Testis (tissue), 2 donors: ENCODE measurements at regions not wholly inside any gene's neighbourhood (a gene's known extent, or its start where the extent isn't known, plus 50 kb on each side); places are given as distances from the start of the nearest gene placed in this dataset.

Experiments used
- DNase-seq: peaks from one replicate; pipeline ENCODE4 v3.0.0-alpha.2; 2019
- H3K27ac ChIP-seq, 2 donors: fragments of 200-600 bp; sonication (generic); one replicate each; pipeline ENCODE4 v1.5.1; 2019
- H3K27me3 ChIP-seq: fragments of 200-600 bp; sonication (generic); one replicate; pipeline ENCODE4 v1.5.1; 2019
- H3K36me3 ChIP-seq: fragments of 200-600 bp; sonication (generic); one replicate; pipeline ENCODE4 v1.5.1; 2017; ENCODE audit warnings: low read depth; ENCODE audit errors: missing control alignments
- H3K4me1 ChIP-seq: fragments of 200-600 bp; sonication (generic); one replicate; pipeline ENCODE4 v1.5.1; 2019
- H3K4me3 ChIP-seq, 2 donors: fragments of 200-600 bp; sonication (generic); one replicate each; pipeline ENCODE4 v1.5.1; 2017 to 2019
- H3K9me3 ChIP-seq: fragments of 200-600 bp; sonication (generic); one replicate; pipeline ENCODE4 v1.5.1; 2017
- CTCF ChIP-seq, 3 experiments: fragments of 450-650 bp in 2 of 3; fragments of 200-600 bp in 1 of 3; sonication (generic) in 1 of 3; IDR thresholded peaks; one replicate each; pipeline ENCODE4 v1.5.1; 2016 to 2019; ENCODE audit warnings: antibody characterized with exemption in 3 of 3, mild to moderate bottlenecking in 2 of 3, moderate library complexity in 1 of 3
- POLR2A ChIP-seq: fragments of 450-650 bp; IDR thresholded peaks from one replicate; pipeline ENCODE4 v1.6.1; 2017; ENCODE audit warnings: antibody characterized with exemption, mild to moderate bottlenecking, moderate library complexity
- WGBS, 2 donors: methylation state at CpG; one replicate each; pipeline ENCODE4 v1.1.5; 2018; 5-methylcytosine and 5-hydroxymethylcytosine counted together
- intact Hi-C: fragments of 100-400 bp; cut with DNase I; formaldehyde crosslinking; loops from one replicate; pipeline ENCODE4 v1.15.1; 2023; ENCODE audit warnings: low total_unique reads

GRCh38 chr17:12605222-12605621 lies 60.5 kb upstream of the MYOCD start:
- Histone ChIP-seq H3K4me1 (no peaks in the 10 kb centered on the region), H3K9me3 (no peaks in the 10 kb centered on the region), H3K27me3 (no peaks in the 10 kb centered on the region), H3K36me3 (no peaks in the 10 kb centered on the region), H3K4me3 (no peak overlapping the region), H3K27ac (no peak overlapping the region)
- TF ChIP-seq CTCF (IDR thresholded peaks at IDR 0.05) (no peak), POLR2A (no peak)
- WGBS, 2 donors, result 93 to 98% methylated on average over 5 of the region's 5 CpGs
- DNase-seq, result no peak
- intact Hi-C loops, result no loop called here

GRCh38 chr17:12613566-12613965 lies 52.1 kb upstream of the MYOCD start:
- Histone ChIP-seq H3K27me3 (no peaks in the 10 kb centered on the region), H3K4me1 (no peaks in the 10 kb centered on the region), H3K27ac (no peak overlapping the region), H3K9me3 (no peaks in the 10 kb centered on the region), H3K36me3 (no peaks in the 10 kb centered on the region), H3K4me3 (no peak overlapping the region)
- TF ChIP-seq POLR2A, result no peak
- TF ChIP-seq CTCF (IDR thresholded peaks at IDR 0.05), result no peak
- intact Hi-C loops, result no loop called here
- 61 to 67% methylated on average over 3 of the region's 3 CpGs for WGBS, 2 donors
- DNase-seq, result no peak
